ENCODE measurements at regions not wholly inside any gene's neighbourhood (a gene's known extent, or its start where the extent isn't known, plus 50 kb on each side); places are given as distances from the start of the nearest gene placed in this dataset.

DNA sequence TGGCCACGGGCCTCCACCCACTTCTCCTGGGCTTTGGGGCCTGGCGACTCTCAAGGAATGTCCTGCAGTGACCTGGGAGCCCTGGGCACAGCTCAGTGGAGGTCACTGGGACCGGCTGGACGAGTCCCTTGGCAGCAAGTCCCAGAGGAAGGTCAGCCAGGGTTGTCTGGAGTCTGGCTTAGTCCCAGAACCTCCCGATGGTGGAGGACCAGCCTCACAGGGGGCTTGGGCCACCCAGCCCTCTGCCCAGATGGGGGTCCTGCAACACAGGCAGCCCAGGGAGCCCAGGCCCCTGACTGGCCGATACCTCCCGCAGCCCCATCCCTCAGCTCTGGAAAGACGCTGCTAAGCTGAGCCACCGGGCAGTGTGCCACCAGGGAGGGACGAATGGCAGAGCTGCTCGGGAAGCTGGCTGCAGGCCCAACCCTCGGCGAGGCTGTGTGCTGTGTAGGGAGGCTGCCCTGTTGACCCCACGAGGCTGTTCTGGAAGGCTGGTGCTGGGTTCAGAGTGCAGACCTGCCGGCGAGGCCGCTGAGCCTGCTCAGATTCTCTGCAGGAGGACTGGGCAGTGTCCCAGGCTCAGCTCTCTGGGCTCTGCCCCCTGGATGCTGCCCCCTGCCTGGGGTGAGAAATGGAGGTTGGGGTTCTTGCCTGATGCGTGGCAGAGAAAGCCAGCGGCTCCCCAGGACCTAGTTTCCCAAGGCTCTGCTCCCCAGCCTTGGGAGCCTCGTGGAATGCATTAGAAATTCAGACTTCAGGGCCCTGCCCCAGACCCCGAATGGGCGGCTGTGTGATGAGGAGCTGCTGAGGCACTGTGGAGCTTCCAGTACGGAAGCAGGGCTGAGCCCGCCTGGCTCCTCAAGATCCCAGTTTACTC, 61.7 kb downstream of the ADRA2C start:
- no peak for TF ChIP-seq CTCF (IDR thresholded peaks at IDR 0.05; ENCODE audit: insufficient read depth, low read length, poor library complexity, severe bottlenecking)
- no peak for TF ChIP-seq EZH2phosphoT487 (conservative IDR thresholded peaks at IDR 0.05; ENCODE audit: low read length)
